Spleen (tissue), 11 donors: ENCODE measurements at regions not wholly inside any gene's neighbourhood (a gene's known extent, or its start where the extent isn't known, plus 50 kb on each side); places are given as distances from the start of the nearest gene placed in this dataset.

Source experiments
- DNase-seq: peaks from one replicate; pipeline ENCODE4 v3.0.0-alpha.2; 2020
- H3K27ac ChIP-seq, 8 donors: fragments of 200-600 bp; sonication (generic) in 7 of 8; 1 replicate in 4 of 8; 2 replicates in 4 of 8; pipeline versions ENCODE4 v1.5.0 to v1.8.0; 2016 to 2021; ENCODE audit warnings: inconsistent platforms in 4 of 8, mild to moderate bottlenecking in 4 of 8, moderate library complexity in 1 of 8
- H3K27me3 ChIP-seq, 7 donors: fragments of 200-600 bp; sonication (generic) in 6 of 7; replicated peaks in 1 of 7; 1 replicate in 4 of 7; 2 replicates in 3 of 7; pipeline versions ENCODE4 v1.5.0 to v1.8.0; 2016 to 2021; ENCODE audit warnings: inconsistent platforms in 3 of 7, mild to moderate bottlenecking in 1 of 7
- H3K36me3 ChIP-seq, 6 donors: fragments of 200-600 bp; sonication (generic) in 5 of 6; 1 replicate in 4 of 6; 2 replicates in 2 of 6; pipeline versions ENCODE4 v1.5.0 to v1.8.0; 2016 to 2021; ENCODE audit warnings: inconsistent platforms in 2 of 6
- H3K4me1 ChIP-seq, 6 donors: fragments of 200-600 bp; sonication (generic) in 5 of 6; 1 replicate in 3 of 6; 2 replicates in 3 of 6; pipeline versions ENCODE4 v1.5.0 to v1.8.0; 2016 to 2021; ENCODE audit warnings: inconsistent platforms in 3 of 6
- H3K4me3 ChIP-seq, 8 donors: fragments of 200-600 bp; sonication (generic) in 7 of 8; 1 replicate in 4 of 8; 2 replicates in 4 of 8; pipeline versions ENCODE4 v1.5.0 to v1.8.0; 2016 to 2021; ENCODE audit warnings: inconsistent platforms in 4 of 8, mild to moderate bottlenecking in 4 of 8, moderate library complexity in 2 of 8
- H3K9me3 ChIP-seq, 8 donors: fragments of 200-600 bp; sonication (generic) in 7 of 8; 1 replicate in 4 of 8; 2 replicates in 4 of 8; pipeline versions ENCODE4 v1.5.0 to v1.8.0; 2016 to 2021; ENCODE audit warnings: inconsistent platforms in 4 of 8
- POLR2A ChIP-seq, 3 donors: fragments of 450-650 bp; IDR thresholded peaks; one replicate each; pipeline ENCODE4 v1.5.1; 2017; ENCODE audit warnings: antibody characterized with exemption in 3 of 3, mild to moderate bottlenecking in 1 of 3
- POLR2AphosphoS5 ChIP-seq, 3 donors: sonication (generic); formaldehyde crosslinking; IDR thresholded peaks; one replicate each; pipeline ENCODE4 v1.5.1; 2017; ENCODE audit warnings: antibody characterized with exemption in 3 of 3
- WGBS, 5 donors: extraction: QIAGEN DNeasy Blood & Tissue Kit in 3 of 5; methylation state at CpG; one replicate each; pipeline versions ENCODE4 v1.1.5 to v1.1.7; 2013 to 2018; 5-methylcytosine and 5-hydroxymethylcytosine counted together
- intact Hi-C: fragments of 100-400 bp; cut with DNase I; formaldehyde crosslinking; loops from one replicate; pipeline ENCODE4 v1.15.0; 2023; ENCODE audit warnings: low total_unique reads
- TF ChIP-seq, protein P1 (sequence below), 11 experiments: fragments of 200-600 bp in 7 of 11; fragments of 450-650 bp in 4 of 11; sonication (generic) in 4 of 11; IDR thresholded peaks in 8 of 11; conservative IDR thresholded peaks in 3 of 11; 1 replicate in 7 of 11; 2 replicates in 4 of 11; pipeline versions ENCODE4 v1.4.0 to v1.8.0; 2016 to 2021; ENCODE audit warnings: antibody characterized with exemption in 11 of 11, inconsistent platforms in 4 of 11, mild to moderate bottlenecking in 1 of 11
- donor health status: healthy with polysubstance abuse.
- donor health status: DM: no; HTN: no; CAD: no; lungs with moderate emphysema.
- donor health status: DM: no; HTN: no; CAD: no.
- donor health status: Bipolar disorder and iron deficiency.
- donor health status: healthy.
- donor health status: DM: no; HTN: no; CAD: no.
- donor health status: DM: yes; HTN: yes; CAD: no.

DNA sequence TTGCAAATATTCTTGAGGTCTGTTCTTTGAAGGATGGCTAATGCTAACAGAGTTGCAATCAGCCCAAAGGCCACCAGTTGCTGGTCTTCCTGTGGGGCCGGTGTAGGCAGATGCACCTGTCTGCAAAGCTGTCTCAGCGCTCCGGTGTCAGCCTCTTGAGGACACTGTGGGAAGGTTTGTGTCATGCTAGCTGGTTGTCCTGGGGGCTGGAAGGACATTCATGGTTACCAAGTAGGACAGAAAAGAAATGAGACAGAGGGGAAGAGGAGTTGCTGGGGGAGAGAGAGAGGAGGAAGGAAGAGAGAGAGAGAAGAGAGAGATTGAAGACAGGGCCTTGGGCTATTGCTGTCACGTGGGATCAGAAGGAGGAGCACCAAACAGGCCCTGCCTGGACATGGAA lies 639.6 kb upstream of the HS6ST1 start:
- intact Hi-C loops, result no loop called here
- Histone ChIP-seq H3K4me1 (no peaks in the 10 kb centered on the region), H3K4me3 (no peak overlapping the region), H3K9me3 (peaks cover 0 to 40% (median 28%) of the 10 kb centered on the region in 8 donors), H3K27me3 (peaks cover 0 to 4% (median 0%) of the 10 kb centered on the region in 7 donors), H3K36me3 (no peaks in the 10 kb centered on the region), H3K27ac (no peak overlapping the region)
- TF ChIP-seq POLR2AphosphoS5 (IDR thresholded peaks at IDR 0.05), result no peak
- no peak for TF ChIP-seq POLR2A (IDR thresholded peaks at IDR 0.05)
- TF ChIP-seq, protein P1, sequence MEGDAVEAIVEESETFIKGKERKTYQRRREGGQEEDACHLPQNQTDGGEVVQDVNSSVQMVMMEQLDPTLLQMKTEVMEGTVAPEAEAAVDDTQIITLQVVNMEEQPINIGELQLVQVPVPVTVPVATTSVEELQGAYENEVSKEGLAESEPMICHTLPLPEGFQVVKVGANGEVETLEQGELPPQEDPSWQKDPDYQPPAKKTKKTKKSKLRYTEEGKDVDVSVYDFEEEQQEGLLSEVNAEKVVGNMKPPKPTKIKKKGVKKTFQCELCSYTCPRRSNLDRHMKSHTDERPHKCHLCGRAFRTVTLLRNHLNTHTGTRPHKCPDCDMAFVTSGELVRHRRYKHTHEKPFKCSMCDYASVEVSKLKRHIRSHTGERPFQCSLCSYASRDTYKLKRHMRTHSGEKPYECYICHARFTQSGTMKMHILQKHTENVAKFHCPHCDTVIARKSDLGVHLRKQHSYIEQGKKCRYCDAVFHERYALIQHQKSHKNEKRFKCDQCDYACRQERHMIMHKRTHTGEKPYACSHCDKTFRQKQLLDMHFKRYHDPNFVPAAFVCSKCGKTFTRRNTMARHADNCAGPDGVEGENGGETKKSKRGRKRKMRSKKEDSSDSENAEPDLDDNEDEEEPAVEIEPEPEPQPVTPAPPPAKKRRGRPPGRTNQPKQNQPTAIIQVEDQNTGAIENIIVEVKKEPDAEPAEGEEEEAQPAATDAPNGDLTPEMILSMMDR (IDR thresholded peaks at IDR 0.05 in 8 of 11, conservative IDR thresholded peaks at IDR 0.05 in 3 of 11), result no peak
- 73 to 86% (median 83%) methylated on average over 4 of the region's 4 CpGs for WGBS, 5 donors
- no peak for DNase-seq

DNA sequence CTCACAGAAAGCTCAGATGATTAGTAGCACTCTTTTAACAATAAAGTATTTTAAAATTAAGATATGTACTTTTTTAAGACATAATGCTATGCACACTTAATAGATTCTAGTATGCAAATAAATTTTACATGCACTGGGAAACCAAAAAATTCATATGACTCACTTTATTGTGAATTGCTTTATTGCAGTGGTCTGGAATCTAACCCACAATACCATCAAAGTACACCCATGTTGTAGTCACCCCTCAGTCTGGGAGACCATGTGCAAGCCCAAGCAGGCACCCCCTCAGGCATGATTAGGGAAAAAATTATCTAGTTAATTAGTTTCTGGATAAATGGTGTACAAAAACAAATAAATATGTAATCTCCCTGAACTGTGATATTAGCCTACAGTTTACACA lies 649.0 kb upstream of the HS6ST1 start:
- H3K27ac ChIP-seq, result no peak overlapping the region
- TF ChIP-seq POLR2A (IDR thresholded peaks at IDR 0.05) (no peak), POLR2AphosphoS5 (IDR thresholded peaks at IDR 0.05) (no peak)
- TF ChIP-seq, protein P1 (IDR thresholded peaks at IDR 0.05 in 8 of 11, conservative IDR thresholded peaks at IDR 0.05 in 3 of 11), result no peak
- H3K4me3 ChIP-seq, result no peak overlapping the region
- no peaks in the 10 kb centered on the region for H3K4me1 ChIP-seq
- H3K36me3 ChIP-seq, result no peaks in the 10 kb centered on the region
- peaks cover 0 to 16% (median 5%) of the 10 kb centered on the region in 8 donors for H3K9me3 ChIP-seq
- DNase-seq, result no peak
- intact Hi-C loops, result no loop called here
- no peaks in the 10 kb centered on the region for H3K27me3 ChIP-seq

DNA sequence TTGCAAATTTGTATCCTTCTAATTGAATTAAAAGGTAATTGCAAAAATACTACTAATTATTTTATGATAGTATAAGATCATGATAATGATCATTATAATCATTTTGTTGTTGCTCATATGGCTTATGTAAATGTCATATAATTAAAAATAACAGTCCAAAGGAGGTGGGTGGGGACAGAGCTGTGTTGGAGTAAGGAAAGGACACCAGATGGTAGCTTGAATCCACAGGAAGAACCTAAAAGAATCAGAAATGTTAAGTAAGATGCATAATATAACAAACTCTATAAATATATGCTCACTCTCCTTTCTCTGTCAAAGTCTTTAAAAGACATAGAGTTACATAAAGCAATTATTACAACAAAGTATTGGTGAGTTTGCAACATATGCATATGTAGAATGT lies 650.7 kb upstream of the HS6ST1 start:
- no peak for TF ChIP-seq POLR2AphosphoS5 (IDR thresholded peaks at IDR 0.05)
- TF ChIP-seq, protein P1 (IDR thresholded peaks at IDR 0.05 in 8 of 11, conservative IDR thresholded peaks at IDR 0.05 in 3 of 11), result no peak
- TF ChIP-seq POLR2A (IDR thresholded peaks at IDR 0.05), result no peak

DNA sequence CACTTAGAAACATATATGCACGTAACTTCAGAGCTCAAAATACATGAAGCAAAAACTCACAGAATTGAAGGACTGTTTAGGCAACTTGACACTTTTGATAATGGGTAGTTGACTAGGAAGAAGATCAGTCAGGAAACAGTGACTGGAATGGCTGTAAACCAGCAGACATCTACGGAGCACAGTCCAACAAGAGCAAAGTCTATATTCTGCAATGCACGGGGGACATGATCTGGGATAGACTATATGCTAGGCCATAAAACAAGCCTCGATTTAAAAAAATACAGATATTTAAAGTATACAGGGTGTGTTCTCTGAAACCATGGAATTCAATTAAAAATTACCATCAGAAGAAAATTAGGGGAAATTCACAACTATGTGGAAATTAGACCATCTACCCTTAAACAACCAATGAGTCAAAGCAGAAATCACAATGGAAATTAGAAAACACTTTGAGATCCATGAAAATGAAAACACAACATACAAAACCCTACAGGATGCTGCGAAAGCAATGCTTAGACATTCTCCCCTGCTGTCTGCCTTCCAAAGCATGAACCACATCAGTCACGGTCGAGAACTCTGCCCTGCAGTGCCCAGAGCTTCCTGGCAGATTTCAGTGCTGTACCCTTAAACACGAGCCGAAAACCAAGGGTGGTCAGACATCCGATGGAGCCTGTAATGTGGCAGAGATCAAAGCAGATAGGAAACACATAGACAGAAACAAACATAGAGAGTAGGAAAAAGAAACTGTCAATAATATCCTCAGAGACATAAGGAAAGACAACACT lies 651.9 kb upstream of the HS6ST1 start:
- H3K27ac ChIP-seq, result no peak overlapping the region
- intact Hi-C loops, result no loop called here
- no peaks in the 10 kb centered on the region for H3K9me3 ChIP-seq
- no peaks in the 10 kb centered on the region for H3K36me3 ChIP-seq
- TF ChIP-seq POLR2AphosphoS5 (IDR thresholded peaks at IDR 0.05) (no peak), POLR2A (IDR thresholded peaks at IDR 0.05) (no peak)
- TF ChIP-seq, protein P1 (IDR thresholded peaks at IDR 0.05 in 8 of 11, conservative IDR thresholded peaks at IDR 0.05 in 3 of 11), result no peak
- DNase-seq, result no peak
- H3K27me3 ChIP-seq, result no peaks in the 10 kb centered on the region
- H3K4me3 ChIP-seq, result no peak overlapping the region
- H3K4me1 ChIP-seq, result no peaks in the 10 kb centered on the region
- WGBS, 5 donors, result 56 to 65% (median 63%) methylated on average over 10 of the region's 10 CpGs

More for the DNA sequence above, 650.7 kb upstream of the HS6ST1 start:
- Histone ChIP-seq H3K9me3 (no peaks in the 10 kb centered on the region), H3K4me1 (no peaks in the 10 kb centered on the region), H3K27ac (no peak overlapping the region), H3K4me3 (no peak overlapping the region), H3K36me3 (no peaks in the 10 kb centered on the region), H3K27me3 (no peaks in the 10 kb centered on the region)
- intact Hi-C loops, result no loop called here
- DNase-seq, result no peak
